CD4-positive, alpha-beta T cell treated with Interferon alpha-2 for 1 hour (primary cell): ENCODE measurements at regions not wholly inside any gene's neighbourhood (a gene's known extent, or its start where the extent isn't known, plus 50 kb on each side); places are given as distances from the start of the nearest gene placed in this dataset.

Experiments used
- DNase-seq, 2 donors: peaks; one replicate each; pipeline ENCODE4 v3.0.0-alpha.2; 2020 to 2022

GRCh38 chr3:40756500-40756899 is 231.7 kb downstream of the ZNF621 start:
- no peak for DNase-seq

GRCh38 chr3:40762771-40763170 is 238.0 kb downstream of the ZNF621 start:
- peak in 1 of 2 donors; percentile 5 for DNase-seq

DNA sequence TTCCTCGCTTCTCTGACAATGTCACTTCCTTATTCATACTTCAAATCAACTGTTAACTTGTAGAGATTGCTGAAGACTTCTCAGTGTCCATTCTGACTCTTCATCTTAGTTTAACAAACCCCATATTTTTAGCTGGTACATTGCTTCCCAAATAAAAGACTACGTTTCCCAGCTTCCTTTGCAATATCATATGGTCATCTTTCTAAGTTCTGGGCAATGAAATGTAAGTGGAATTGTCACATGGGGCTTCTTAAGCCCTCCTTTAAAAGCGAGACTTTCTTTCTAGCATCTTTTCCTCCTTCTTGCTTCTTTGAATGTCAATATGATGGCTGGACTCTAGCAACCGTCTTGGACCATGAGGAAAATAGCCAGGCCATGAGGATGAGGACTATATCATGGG is 239.0 kb downstream of the ZNF621 start:
- DNase-seq: no peak

GRCh38 chr3:40764747-40765146 is 240.0 kb downstream of the ZNF621 start:
- DNase-seq: no peak

DNA sequence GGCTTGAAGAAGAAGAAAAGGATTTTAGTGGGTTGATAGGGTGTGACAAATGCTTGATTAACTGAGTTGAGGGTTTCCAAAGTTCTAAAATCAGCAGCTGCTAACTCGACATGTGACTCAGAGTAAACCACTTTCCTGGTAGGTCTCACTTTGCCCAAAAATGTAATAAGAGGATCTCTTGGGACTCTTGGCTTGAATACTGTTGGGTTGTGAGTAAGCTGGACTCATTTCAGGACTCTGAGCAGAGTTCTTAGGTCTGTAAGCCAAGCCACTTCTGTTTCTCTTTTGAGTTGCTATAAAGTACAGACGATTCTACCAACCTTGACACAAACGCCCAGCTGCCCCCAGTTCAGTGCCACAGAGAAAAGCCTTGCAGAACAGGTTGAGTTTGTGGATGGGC is 241.1 kb downstream of the ZNF621 start:
- DNase-seq: no peak

- DNase-seq: no peak
These were observed 241.6 kb downstream of the ZNF621 start for GRCh38 chr3:40766396-40766795.

DNA sequence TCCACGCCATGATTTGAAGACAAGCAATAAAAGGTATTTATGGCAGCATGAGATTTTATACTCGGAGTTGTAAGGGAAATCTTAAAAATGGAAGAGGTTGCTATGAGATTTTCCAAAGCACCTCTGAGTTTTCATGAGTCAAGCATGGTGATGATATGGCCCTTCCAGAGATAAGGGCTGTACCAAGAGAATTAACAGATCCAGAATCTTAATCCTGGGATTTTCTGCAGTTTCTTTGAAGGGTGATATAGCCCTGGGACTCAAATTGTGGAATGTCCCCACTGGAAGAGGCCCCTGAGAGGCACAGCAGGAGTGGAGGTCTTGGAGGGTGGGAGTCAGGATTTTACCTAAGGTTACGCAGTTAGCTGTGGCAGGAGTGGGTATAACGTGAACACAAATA is 243.3 kb downstream of the ZNF621 start:
- no peak for DNase-seq

DNA sequence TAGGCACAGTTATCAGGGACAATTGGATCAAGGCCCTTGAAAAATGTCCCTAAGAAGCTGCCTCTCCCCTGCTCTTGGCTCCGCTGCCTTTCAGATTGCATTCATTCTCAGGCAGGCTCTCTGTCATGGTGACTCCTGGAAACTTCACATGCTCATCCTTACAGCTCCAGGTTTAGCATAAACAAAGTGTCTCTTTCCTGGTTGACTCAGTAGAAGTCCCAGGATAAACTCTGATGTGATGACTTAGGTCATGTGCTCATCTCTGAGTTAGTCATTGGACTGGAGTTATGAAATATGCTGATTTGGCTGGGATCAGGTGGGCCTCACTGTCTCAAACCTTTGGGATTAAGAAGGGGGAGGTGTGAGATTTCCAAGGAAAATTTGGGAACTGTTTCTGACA is 243.8 kb downstream of the ZNF621 start:
- no peak for DNase-seq

DNA sequence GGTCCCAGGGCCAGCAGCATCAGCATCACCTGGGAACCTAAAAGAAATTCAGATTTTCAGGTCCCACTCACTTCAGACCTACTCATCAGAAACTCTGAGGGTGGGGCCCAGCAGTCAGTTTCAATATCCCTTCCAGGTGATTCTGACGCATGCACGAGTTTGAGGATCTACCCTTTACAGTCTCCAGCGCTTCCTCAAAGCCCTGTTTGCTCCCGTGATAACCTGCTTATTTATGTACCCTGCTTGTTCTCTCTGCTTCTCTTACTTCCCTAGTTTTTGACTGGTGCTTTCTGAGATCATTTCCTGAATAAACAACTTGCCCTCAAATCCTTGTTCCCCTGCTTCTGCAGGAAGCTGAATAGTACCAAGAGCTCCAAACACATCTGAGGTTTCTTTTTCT is 245.3 kb downstream of the ZNF621 start:
- DNase-seq: no peak

DNA sequence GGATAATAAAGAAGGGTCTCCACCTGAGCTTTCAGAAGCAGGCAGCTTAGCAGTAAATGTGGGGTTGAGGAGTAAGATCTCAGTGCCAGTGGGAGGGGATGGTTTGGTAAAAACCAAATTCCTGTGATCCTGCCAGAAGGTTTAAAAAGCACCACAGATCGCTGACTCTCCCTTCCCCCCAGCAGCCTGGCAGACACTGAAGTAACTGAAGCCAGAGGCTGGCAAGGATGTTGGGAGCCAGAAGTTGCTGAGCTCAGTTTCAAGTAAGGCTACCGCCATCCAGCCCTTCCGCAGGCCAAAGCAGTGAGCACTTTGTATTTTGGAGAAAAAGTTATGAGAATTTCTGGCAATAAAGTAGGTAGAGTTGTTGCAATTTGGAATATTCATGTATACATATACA is 246.4 kb downstream of the ZNF621 start:
- DNase-seq: no peak

GRCh38 chr3:40779039-40779438 is 254.3 kb downstream of the ZNF621 start:
- no peak for DNase-seq

DNA sequence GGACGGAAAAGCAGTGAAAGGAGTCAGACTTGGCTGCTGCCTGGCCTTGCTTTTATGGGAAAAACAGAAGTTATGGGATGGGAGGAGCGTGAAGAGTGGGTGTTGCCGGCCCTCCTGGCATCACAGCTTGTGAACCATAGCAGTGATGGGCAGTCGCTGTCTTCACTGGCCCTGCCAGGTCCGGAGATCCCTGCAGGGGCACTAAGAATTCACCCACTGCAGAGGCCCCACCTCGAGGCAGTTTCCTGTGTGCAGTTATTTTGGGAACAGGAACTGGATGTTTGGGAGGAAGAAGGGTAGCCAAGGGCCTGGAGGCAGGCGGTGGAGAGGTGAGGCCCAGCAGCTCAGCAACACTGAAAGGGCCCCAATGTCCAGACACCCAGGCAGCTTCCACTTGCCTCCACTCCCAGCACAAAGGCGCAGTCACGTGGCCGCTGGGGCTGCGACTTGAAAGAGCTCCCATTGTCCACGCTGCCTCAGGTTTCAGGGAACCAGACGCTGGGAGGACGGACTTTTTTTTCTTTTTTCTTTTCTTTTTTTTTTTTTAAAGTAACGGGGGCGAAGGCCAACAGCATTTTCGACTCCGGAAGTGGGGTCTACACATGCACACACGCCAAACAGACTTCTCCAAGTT is 255.6 kb downstream of the ZNF621 start:
- DNase-seq: no peak

GRCh38 chr3:40780925-40781406 is 256.2 kb downstream of the ZNF621 start:
- DNase-seq: no peak

GRCh38 chr3:40782111-40782721 is 257.5 kb downstream of the ZNF621 start:
- no peak for DNase-seq

DNA sequence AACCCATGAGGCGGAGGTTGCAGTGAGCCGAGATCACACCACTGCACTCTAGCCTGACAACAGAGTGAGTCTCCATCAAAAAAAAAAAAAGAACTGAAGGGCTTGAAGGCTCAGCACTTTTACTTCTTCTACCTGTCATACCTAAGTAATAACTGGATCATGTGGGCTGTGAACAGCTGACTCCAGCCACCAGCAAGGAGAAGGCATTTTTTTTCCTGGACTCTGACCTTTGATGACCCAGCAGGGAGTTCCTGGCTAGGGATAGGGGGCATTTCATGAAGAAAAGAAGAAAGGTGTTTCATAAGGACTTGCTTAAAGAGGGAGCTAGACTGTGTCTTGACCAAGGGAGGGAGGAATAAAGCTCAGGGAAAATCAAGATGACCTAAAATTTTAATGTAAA is 266.0 kb downstream of the ZNF621 start:
- DNase-seq: no peak

DNA sequence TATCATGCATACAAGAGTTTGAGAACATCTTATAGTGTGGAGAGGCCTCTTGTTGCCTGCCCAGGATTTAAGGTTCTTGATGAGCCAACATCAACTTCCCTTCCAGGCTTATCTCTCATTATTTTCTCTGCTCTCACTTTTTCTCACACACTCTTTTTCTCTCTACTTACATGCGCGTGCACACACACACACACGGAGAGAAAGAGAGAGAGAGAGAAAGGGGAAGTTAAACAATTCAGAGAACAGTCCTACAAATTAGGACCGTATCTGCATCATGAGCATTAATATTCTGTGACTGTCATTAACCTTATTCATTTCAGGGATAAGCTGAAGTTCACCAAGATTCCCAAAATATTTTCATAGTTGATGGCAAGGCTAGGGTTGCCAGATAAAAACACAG is 269.0 kb downstream of the ZNF621 start:
- DNase-seq: no peak

GRCh38 chr3:40800343-40800742 is 275.6 kb downstream of the ZNF621 start:
- DNase-seq: no peak

DNA sequence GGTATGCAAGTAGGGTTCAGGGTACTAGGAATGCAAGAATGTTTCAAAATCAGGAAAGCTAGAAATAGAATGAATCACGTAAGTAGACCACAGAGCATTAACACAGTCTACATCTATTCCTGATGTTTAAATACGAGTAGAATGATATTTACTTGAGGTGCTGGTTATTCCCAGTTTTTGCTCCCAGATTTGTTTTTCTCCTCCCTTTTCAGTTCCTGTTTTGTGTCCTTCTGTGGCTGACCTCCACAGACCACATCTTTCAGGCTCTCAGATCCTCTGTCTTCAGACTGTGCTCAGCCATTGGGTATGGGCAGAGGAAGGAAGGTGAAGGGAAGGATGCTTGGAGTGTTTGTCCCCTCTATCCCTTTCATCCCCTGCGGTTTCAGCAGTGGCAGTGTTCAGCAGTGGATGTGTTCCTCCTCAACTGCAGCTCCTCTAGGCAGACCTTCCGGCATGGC is 276.6 kb downstream of the ZNF621 start:
- DNase-seq: no peak

GRCh38 chr3:40803311-40803710 is 278.6 kb downstream of the ZNF621 start:
- no peak for DNase-seq

GRCh38 chr3:40805456-40805855 is 280.7 kb downstream of the ZNF621 start:
- DNase-seq: no peak

DNA sequence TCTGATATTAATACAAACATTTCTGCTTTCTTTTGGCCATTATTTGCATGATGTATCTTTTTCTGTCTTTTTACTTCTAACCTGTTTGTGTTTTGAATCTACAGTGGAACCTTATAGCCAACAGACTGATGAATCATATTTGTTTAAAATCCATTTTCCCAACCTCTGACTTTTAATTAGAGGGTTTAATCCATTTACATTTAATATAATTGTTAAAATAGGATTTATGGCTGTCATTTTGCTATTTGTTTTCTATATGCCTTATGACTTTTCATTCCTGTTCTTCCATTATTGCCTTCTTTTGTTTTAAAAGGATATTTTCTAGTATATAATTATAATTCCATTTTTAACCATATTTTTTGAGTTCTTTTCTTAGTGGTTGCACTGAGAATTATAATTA is 286.1 kb downstream of the ZNF621 start:
- DNase-seq: no peak

DNA sequence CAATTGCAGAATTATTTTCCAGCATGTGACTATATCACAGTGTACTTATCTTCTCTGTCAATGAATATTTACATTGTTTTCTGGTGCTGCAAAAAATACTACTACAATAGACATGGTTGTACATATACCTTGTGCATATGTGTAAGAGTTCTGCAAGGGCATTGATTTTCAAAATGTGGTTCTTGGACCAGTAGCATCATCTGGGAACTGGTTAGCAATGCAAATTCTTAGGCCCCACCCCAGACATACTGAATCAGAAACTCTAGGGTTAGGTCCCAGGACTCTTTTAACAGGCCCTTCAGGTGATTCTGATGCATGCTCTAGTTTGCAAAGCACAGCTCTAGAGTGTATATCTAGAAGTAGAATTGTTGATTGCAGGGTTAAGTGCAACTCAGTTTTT is 292.3 kb downstream of the ZNF621 start:
- no peak for DNase-seq

- no peak for DNase-seq
These were observed 296.6 kb downstream of the ZNF621 start for GRCh38 chr3:40821315-40821714.

DNA sequence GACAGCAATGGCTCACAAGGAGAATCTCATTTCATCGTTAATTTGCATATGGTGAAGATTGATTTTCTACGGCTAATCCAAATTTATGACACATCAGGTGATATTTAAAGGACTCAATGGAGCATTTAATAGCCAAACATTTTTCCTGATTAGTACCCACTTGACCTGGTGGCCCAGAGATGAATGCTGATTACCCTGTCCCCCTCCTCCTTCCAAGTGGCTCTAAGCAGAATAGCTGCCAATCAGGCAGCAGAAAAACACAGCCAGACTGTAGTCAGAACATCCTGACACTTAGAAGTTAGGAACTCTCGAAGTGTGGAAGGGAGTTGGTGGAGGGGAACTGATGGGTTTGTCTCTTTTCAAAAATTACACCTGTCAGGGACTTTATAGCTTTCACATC is 302.5 kb downstream of the ZNF621 start:
- DNase-seq: no peak
